ENCODE measurements at regions not wholly inside any gene's neighbourhood (a gene's known extent, or its start where the extent isn't known, plus 50 kb on each side); places are given as distances from the start of the nearest gene placed in this dataset.

GRCh38 chr16:8251727-8252126, 338.6 kb downstream of the TMEM114 start:
- Histone ChIP-seq H3K27me3 (no peaks in the 10 kb centered on the region), H3K27ac (no peak overlapping the region), H3K4me1 (replicated peaks in 1 of 2) (no peaks in the 10 kb centered on the region), H3K9me3 (replicated peaks in 1 of 3) (no peaks in the 10 kb centered on the region), H3K4me3 (no peak overlapping the region), H3K36me3 (replicated peaks in 1 of 2) (no peaks in the 10 kb centered on the region)
- WGBS, 4 donors: 25 to 39% (median 32%) methylated on average over 2 of the region's 2 CpGs
- DNase-seq: no peak
- TF ChIP-seq POLR2A (IDR thresholded peaks at IDR 0.05) (no peak), CTCF (IDR thresholded peaks at IDR 0.05) (no peak)
- intact Hi-C loops (cut with DNase I): no loop called here

GRCh38 chr16:8251298-8251697, 339.0 kb downstream of the TMEM114 start:
- 57 to 65% (median 63%) methylated on average over 3 of the region's 3 CpGs for WGBS, 4 donors
- no peak for TF ChIP-seq POLR2A (IDR thresholded peaks at IDR 0.05)
- no peak for TF ChIP-seq CTCF (IDR thresholded peaks at IDR 0.05)
- no peak overlapping the region for H3K4me3 ChIP-seq
- no peaks in the 10 kb centered on the region for H3K4me1 ChIP-seq (replicated peaks in 1 of 2)
- no peaks in the 10 kb centered on the region for H3K9me3 ChIP-seq (replicated peaks in 1 of 3)
- H3K27me3 ChIP-seq: no peaks in the 10 kb centered on the region
- no peak overlapping the region for H3K27ac ChIP-seq
- no peak for DNase-seq
- H3K36me3 ChIP-seq (replicated peaks in 1 of 2): no peaks in the 10 kb centered on the region
- intact Hi-C loops (cut with DNase I): no loop called here

GRCh38 chr16:8247993-8248392, 342.3 kb downstream of the TMEM114 start:
- Histone ChIP-seq H3K36me3 (replicated peaks in 1 of 2) (no peaks in the 10 kb centered on the region), H3K9me3 (replicated peaks in 1 of 3) (no peaks in the 10 kb centered on the region), H3K4me1 (replicated peaks in 1 of 2) (no peaks in the 10 kb centered on the region), H3K27ac (no peak overlapping the region), H3K4me3 (no peak overlapping the region), H3K27me3 (no peaks in the 10 kb centered on the region)
- DNase-seq: no peak
- intact Hi-C loops (cut with DNase I): no loop called here
- TF ChIP-seq CTCF (IDR thresholded peaks at IDR 0.05): no peak
- no peak for TF ChIP-seq POLR2A (IDR thresholded peaks at IDR 0.05)
- WGBS, 4 donors: 23 to 40% (median 31%) methylated on average over 8 of the region's 8 CpGs

- intact Hi-C loops (cut with DNase I): no loop called here
- no peak for DNase-seq
- no peak for TF ChIP-seq CTCF (IDR thresholded peaks at IDR 0.05)
- TF ChIP-seq POLR2A (IDR thresholded peaks at IDR 0.05): no peak
- 41 to 57% (median 51%) methylated on average over 4 of the region's 4 CpGs for WGBS, 4 donors
- H3K27me3 ChIP-seq: no peaks in the 10 kb centered on the region
- no peaks in the 10 kb centered on the region for H3K4me1 ChIP-seq (replicated peaks in 1 of 2)
- H3K27ac ChIP-seq: no peak overlapping the region
- no peaks in the 10 kb centered on the region for H3K36me3 ChIP-seq (replicated peaks in 1 of 2)
- H3K4me3 ChIP-seq: no peak overlapping the region
- H3K9me3 ChIP-seq (replicated peaks in 1 of 3): no peaks in the 10 kb centered on the region
These were observed 346.3 kb downstream of the TMEM114 start for GRCh38 chr16:8243981-8244380.

Measured in adrenal gland (tissue), 9 donors.